GM06990 (cell line): ENCODE measurements at regions not wholly inside any gene's neighbourhood (a gene's known extent, or its start where the extent isn't known, plus 50 kb on each side); places are given as distances from the start of the nearest gene placed in this dataset.

Source experiments
- DNase-seq: peaks from one replicate; pipeline ENCODE4 v3.0.0-alpha.2; 2011; ENCODE audit not compliant: insufficient read length; ENCODE audit errors: extremely low read depth
- H3K27me3 ChIP-seq: replicated peaks from 2 replicates; pipeline ENCODE4 v1.6.0; 2011; ENCODE audit warnings: low read length; ENCODE audit not compliant: control insufficient read depth, insufficient read depth
- H3K36me3 ChIP-seq: 2 replicates; pipeline ENCODE4 v1.5.1; 2011; ENCODE audit warnings: low read length; ENCODE audit not compliant: control insufficient read depth, insufficient read depth
- H3K4me3 ChIP-seq: replicated peaks from 2 replicates; pipeline ENCODE4 v1.5.1; 2011; ENCODE audit warnings: low read depth, mild to moderate bottlenecking, control low read depth, low read length
- CTCF ChIP-seq: IDR thresholded peaks from 2 replicates; pipeline ENCODE4 v1.5.1; 2011; ENCODE audit warnings: low read length, control low read depth, mild to moderate bottlenecking, inconsistent platforms; ENCODE audit not compliant: insufficient read depth, poor library complexity, severe bottlenecking

- no peak for TF ChIP-seq CTCF
- Histone ChIP-seq H3K4me3 (no peak overlapping the region), H3K27me3 (no peaks in the 10 kb centered on the region), H3K36me3 (no peaks in the 10 kb centered on the region)
- no peak for DNase-seq
These were observed 876.6 kb downstream of the TUSC7 start for GRCh38 chr3:117586161-117586560.

GRCh38 chr3:117587416-117587815, 877.8 kb downstream of the TUSC7 start:
- TF ChIP-seq CTCF = no peak
- DNase-seq = no peak
- no peak overlapping the region for H3K4me3 ChIP-seq
- no peaks in the 10 kb centered on the region for H3K27me3 ChIP-seq
- H3K36me3 ChIP-seq = no peaks in the 10 kb centered on the region

- Histone ChIP-seq H3K27me3 (no peaks in the 10 kb centered on the region), H3K4me3 (no peak overlapping the region), H3K36me3 (no peaks in the 10 kb centered on the region)
- no peak for TF ChIP-seq CTCF
- no peak for DNase-seq
These were observed 879.9 kb downstream of the TUSC7 start for GRCh38 chr3:117589454-117589853.

- TF ChIP-seq CTCF = no peak
- no peaks in the 10 kb centered on the region for H3K27me3 ChIP-seq
- no peak for DNase-seq
- no peaks in the 10 kb centered on the region for H3K36me3 ChIP-seq
- H3K4me3 ChIP-seq = no peak overlapping the region
These were observed 886.0 kb downstream of the TUSC7 start for GRCh38 chr3:117595615-117596014.

- DNase-seq = no peak
- Histone ChIP-seq H3K36me3 (no peaks in the 10 kb centered on the region), H3K27me3 (no peaks in the 10 kb centered on the region), H3K4me3 (no peak overlapping the region)
- TF ChIP-seq CTCF = no peak
These were observed 886.9 kb downstream of the TUSC7 start for GRCh38 chr3:117596503-117596902.

- H3K36me3 ChIP-seq = no peaks in the 10 kb centered on the region
- TF ChIP-seq CTCF = no peak
- no peak for DNase-seq
- H3K4me3 ChIP-seq = no peak overlapping the region
- H3K27me3 ChIP-seq = no peaks in the 10 kb centered on the region
These were observed 888.3 kb downstream of the TUSC7 start for GRCh38 chr3:117597865-117598264.
